GM19238 (cell line): ENCODE measurements at regions not wholly inside any gene's neighbourhood (a gene's known extent, or its start where the extent isn't known, plus 50 kb on each side); places are given as distances from the start of the nearest gene placed in this dataset.

Experiments
- DNase-seq: peaks from one replicate; pipeline ENCODE4 v3.0.0; 2011; ENCODE audit warnings: low spot score; ENCODE audit not compliant: insufficient read length

DNA sequence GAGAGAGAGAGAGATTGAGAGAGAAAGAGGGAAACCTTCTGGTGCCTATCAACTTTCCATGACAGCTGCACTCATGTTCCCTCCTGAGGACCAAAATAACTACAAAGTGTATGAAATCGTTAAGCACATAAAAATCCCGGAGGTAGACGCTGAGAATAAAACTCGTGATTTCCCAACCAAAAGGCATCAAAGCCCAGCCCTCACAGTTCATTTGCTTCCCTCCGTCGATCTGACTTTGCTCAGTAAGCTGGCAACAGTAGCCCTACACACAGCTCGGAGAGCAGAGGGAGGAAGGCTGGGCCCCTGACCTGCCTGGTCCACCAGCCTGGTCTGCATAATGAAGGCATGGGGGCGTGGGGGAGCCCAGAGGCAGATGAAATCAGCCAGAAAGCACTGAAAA is 273.9 kb upstream of the ZFHX3 start:
- DNase-seq, result no peak

GRCh38 chr16:73319737-73320136 is 271.8 kb upstream of the ZFHX3 start:
- DNase-seq, result no peak

DNA sequence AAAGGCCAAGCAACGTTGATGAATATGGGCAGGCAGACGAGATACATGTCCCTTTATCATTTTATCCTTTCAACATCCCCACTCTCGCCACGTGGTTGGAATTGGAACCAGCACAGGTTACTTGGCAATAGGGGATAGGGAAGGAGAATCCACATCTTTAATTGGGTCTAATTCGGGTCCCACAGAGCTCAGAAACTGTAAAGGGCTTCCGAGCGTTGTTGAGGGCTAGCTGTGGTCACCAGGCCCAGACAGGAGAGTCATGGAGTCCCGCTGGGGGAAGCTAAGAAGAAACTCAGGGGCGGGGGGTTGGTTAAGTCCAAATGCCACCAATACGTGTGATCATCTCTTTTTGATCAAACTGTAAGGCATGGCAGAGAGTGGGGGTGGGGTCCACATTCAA is 271.3 kb upstream of the ZFHX3 start:
- no peak for DNase-seq

DNA sequence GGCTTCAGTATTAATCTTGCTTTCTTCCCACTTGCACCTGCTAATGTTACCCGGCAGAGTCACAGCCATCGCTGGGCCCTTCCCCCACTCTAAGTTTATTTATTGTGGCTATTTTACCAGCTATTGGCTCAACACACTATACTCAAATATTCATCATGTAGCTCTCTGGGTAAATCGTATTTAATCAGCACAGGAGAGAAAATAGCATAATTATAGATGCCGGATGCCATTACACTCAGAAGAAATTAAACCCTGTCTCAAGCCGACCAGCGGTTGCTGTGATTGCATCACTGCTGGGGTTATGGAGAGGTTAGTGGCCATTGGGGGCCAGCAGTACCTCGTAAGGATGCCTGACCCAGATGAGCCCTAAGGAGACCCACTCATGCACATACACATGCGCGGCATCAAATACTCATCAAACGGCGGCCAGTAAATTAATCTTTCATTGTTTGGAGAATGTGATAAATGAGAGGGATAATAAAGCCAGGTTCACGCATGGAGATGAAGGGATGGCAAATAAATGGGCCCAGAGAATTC is 269.5 kb upstream of the ZFHX3 start:
- no peak for DNase-seq

DNA sequence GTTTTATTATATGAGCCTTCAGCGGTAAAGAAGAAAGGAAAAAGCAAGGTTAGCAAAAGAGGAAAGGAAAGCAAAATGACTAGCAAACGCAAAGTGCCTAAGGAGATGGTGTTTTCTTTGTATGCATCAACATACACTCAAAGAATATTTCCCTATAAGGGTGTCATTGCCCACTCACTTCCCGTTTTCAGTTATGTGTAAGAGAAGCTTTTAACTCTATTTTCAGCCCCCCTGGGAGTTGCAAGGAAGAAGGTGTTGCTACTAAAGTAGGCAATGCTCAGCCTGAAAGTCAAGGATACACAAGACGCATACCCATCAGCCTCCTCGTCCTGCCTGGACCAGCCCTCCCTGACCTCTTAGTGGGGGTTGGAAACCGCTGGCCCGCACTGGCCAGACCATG is 267.7 kb upstream of the ZFHX3 start:
- DNase-seq, result peak; percentile 25

DNA sequence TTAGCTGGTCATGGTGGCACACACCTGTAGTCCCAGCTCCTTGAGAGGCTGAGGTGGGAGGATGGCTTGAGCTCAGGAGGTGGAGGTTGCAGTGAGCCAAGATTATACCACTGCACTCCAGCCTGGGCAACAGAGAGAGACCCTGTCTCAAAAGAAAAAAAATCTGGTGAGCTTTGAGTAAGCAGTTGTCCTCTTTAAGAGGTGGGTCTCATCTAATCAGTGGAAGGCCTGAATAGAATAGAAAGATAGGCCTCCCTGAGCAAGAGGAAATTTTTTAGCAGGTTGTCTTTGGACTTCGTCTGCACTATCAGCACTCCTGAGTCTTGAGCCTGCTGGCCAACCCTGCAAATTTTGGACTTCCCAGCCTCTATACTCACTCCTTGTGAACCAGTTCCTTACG is 266.0 kb upstream of the ZFHX3 start:
- no peak for DNase-seq

DNA sequence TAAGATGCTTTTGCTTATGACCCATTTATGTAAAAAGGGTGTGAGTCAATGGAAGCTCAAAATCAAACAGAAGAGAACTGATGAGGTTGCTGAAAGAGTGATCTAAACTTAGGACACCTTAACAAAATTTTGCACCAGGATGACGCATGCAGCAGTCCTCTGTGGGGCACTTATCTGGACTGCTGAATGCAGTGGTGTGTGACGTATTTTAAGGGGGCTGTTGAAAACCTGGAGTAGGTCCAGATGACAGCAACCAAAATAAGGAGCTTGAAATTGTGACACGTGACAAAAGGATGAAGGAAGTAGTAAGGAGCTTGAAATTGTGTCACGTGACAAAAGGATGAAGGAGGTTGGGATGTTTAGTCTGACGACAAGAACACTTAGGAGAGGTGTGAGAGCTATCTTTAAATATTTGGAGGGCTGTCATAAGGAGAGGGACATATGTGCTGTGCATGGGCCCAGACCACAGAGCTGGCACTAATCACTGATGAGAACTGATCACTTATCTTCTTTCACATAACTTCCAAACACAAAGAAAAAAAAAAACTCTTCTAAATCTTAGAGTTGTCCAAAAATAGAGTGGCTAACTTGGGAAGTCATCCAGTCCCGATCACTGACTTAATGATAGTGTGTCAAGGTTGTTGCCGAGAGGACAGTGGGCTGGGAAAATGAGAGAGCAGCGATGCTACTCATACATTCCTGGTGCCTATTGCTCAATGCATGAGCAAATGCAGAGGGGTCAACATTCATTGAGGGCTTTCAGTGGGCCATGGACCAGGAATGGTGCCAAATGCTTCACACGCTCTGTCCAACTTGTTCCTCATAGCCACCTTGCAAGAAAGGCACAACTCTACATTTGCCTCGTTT is 264.2 kb upstream of the ZFHX3 start:
- DNase-seq, result no peak

DNA sequence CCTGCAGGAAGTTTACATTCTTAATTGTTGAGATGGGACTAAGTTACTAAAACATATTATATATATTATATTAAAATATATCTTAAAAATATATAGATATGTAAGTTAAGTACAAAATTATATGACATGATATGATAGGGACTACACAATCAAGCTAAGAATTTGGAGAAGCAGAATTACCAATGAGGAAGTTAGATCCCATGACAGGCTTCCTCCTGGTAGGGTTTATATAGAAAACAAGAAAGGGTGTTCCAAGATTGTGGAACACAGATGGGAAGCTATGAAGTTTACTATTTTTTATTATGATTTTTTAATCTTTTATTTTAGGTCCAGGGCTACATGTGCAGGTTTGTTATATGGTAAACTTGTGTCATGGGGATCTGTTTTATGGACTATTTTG is 260.8 kb upstream of the ZFHX3 start:
- DNase-seq, result no peak

- no peak for DNase-seq
Observed at GRCh38 chr16:73306901-73307413, 259.0 kb upstream of the ZFHX3 start.

DNA sequence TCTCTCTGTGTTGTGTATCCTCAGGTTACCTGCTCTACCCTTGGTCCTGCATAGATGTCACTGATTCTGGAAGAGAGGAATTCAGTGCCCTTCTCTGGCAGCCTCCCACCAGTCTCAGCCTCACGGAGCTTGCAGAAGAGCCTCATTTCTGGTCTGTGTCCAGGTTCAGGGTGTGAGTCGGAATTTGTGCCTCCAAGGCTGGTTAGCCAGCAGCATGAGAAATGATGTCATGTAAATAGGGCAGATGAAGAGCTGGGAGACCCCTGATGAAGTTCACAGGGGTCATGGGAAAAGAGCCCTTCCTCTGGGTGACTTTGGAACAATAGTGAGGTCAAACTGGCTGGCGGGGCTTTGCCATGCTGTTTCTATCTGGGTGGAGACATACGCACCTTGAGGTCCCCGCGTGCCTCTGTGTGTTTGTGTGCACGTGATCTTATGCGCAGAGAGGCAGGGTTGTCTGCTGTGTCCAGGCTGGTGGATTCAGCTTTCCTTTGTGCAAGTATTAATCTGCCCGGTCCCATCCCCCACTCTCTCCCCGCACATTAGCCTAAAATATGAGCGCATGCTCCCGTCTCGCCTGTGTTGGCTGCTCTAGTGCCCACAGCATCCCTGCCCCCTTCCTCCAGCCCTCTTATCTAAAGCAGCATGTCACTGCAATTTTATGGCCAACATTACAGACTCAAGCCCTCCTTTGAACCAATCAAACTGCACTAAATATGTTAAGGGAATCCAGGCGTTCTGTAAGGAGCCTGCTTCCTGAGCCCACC is 256.3 kb upstream of the ZFHX3 start:
- DNase-seq, result no peak

DNA sequence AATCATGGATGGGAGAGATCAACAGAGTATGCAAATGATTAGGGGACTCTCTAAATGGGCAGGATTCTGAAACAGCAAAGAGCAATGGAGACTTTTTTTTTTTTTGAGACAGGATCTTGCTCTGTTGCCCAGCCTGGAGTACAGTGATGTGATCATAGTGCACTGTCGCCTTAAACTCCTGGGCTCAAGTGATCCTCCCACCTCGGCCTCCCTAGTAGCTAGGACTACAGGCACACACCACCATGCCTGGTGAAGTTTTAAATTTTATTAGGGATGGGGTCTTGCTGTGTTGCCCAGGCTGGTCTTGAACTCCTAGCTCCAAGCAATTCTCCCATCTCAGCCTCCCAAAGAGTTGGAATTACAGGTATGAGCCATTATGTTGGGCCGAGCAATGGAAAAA is 255.0 kb upstream of the ZFHX3 start:
- no peak for DNase-seq

GRCh38 chr16:73301984-73302383 is 254.1 kb upstream of the ZFHX3 start:
- DNase-seq, result no peak

GRCh38 chr16:73299346-73299745 is 251.4 kb upstream of the ZFHX3 start:
- no peak for DNase-seq

GRCh38 chr16:73298562-73298961 is 250.6 kb upstream of the ZFHX3 start:
- DNase-seq, result no peak

DNA sequence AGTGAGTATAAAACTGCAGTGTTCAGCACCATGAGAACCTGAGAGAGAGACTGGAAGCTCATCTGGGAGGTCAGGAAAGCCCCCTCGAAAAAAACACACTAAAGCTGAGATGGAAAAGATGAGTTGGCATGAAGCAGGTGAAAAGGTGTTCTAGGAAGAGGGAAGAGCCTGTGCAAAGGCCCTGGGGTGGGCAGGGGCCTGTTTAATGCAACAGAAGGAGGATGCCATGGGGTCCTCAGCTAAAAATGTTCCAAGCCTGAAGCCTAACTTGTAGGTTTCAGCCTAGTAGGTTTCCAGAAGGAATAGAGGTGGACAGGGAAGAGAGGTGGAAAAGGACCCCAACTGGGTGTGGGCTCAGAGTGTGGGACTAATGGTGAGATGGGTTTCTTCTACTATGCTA is 242.3 kb upstream of the ZFHX3 start:
- no peak for DNase-seq

DNA sequence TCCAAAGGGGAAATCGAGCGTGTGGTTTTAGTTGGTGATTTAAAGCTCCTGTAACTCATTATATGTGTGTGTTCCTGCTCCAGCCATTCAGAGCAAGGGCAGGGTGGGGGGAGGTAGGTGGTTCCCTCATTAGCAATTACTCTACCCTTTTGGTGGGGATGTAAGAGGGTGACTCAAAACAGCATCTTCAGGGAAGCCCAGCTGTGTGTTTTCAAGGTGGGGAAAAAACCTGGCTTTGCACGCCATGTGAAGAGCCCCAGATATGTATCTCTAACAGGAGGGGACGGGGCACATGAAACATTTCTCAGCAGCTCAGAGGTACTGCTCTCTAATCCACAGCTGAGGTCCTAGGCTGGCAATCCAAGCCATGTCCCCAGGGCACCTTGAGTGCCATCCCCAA is 241.3 kb upstream of the ZFHX3 start:
- peak; percentile 32 for DNase-seq

DNA sequence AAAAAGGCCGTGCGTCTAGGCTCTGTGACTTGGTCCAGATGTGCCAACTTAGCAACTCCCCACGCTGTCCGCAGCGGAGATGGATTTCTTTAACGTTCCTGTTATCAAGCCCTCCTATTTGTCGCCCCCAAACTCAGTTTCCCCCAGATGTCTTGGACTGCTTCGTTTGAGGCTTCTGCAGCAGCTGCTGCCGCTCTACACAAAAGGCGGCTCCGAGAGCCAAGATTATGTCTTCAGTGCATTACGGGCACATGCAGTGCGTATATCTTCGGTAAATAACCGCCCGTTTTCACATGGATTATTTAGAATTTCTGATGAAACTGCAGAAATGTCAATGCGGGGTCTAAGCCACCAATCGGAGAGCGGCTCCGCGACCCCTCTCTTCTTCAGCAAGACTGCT is 240.6 kb upstream of the ZFHX3 start:
- no peak for DNase-seq

GRCh38 chr16:73287859-73288405 is 240.0 kb upstream of the ZFHX3 start:
- no peak for DNase-seq

DNA sequence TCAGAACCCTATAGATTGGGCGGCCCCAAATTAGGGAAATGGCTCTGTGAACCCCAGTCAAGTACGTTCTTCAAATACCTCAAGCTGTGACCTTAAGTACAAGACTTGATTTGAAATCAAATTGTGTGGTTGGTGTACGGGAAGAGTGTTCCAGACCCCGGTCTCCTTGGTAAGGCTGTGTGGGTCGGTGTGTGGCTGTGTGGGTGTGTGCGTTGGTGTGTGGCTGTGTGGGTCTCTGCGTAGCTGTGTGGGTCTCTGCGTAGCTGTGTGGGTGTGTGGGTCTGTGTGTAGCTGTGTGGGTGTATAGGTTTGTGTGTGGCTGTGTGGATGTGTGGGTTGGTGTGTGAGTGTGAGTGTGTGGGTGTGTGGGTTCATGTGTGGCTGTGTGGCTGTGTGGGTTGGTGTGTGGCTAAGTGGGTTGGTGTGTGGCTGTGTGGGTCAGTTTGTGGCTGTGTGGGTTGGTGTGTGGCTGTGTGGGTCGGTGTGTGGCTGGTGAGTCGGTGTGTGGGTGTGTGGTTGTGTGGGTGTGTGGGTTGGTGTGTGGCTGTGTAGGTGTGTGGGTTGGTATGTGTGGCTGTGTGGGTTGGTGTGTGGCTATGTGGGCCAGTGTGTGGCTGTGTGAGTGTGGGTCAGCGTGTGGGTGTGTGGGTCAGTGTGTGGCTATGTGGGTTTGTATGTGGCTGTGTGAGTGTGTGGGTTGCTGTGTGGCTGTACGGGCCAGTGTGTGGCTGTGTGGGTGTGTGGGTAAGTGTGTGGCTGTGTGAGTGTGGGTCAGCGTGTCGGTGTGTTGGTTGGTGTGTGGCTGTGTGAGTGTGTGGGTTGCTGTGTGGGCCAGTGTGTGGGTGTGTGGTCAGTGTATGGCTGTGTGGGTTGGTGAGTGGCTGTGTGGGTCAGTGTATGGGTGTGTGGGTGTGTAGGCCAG is 238.7 kb upstream of the ZFHX3 start:
- no peak for DNase-seq

- no peak for DNase-seq
Observed at GRCh38 chr16:73285436-73286201, 237.7 kb upstream of the ZFHX3 start.
